IMR-90 (cell line): ENCODE measurements at regions not wholly inside any gene's neighbourhood (a gene's known extent, or its start where the extent isn't known, plus 50 kb on each side); places are given as distances from the start of the nearest gene placed in this dataset.

ENCODE experiments used
- ATAC-seq: fragments of 200-7000 bp; cut with Tn5 transposase; 2 replicates; pipeline ENCODE4 v1.9.1; 2020; ENCODE audit warnings: low read depth, mild to moderate bottlenecking, moderate library complexity
- BruUV-seq: library from RNA; stranded (reverse); fragments of 400-500 nt; replicated peaks from 2 replicates; lab custom pipeline; 2021; lab: Mats Ljungman, UMichigan
- CTCF ChIA-PET: fragments of 300-600 bp; formaldehyde crosslinking; extraction: SDS; loops from one replicate; lab custom pipeline; 2021; ENCODE audit warnings: antibody characterized with exemption; lab: Yijun Ruan, JAX
- POLR2A ChIA-PET: fragments of 300-600 bp; sonication (Branson Sonifier 250); formaldehyde crosslinking; loops from one replicate; lab custom pipeline; 2022; ENCODE audit warnings: antibody characterized with exemption; ENCODE audit not compliant: unreplicated experiment; lab: Charles Lee
- DNase-seq: peaks from one replicate; pipeline ENCODE4 v3.0.0; 2013
- H2AFZ ChIP-seq: replicated peaks from 2 replicates; pipeline ENCODE3; 2013; ENCODE audit warnings: low read length, mild to moderate bottlenecking; ENCODE audit not compliant: poor library complexity
- H2AK5ac ChIP-seq: 2 replicates; pipeline ENCODE4 v1.6.1; 2013; ENCODE audit warnings: low read depth, low read length, inconsistent platforms
- H2AK9ac ChIP-seq: replicated peaks from 2 replicates; pipeline ENCODE3; 2013; ENCODE audit warnings: mild to moderate bottlenecking, low read depth, low read length, moderate library complexity; ENCODE audit not compliant: poor library complexity
- H2BK120ac ChIP-seq: 2 replicates; pipeline ENCODE4 v1.6.1; 2013; ENCODE audit warnings: low read depth, low read length, inconsistent platforms
- H2BK15ac ChIP-seq: 3 replicates; pipeline ENCODE4 v1.6.1; 2013; ENCODE audit warnings: low read depth, low read length, inconsistent platforms
- H2BK20ac ChIP-seq: 2 replicates; pipeline ENCODE4 v1.6.1; 2013; ENCODE audit warnings: low read depth, mild to moderate bottlenecking, inconsistent platforms, low read length, moderate library complexity
- H2BK5ac ChIP-seq: 2 replicates; pipeline ENCODE4 v1.6.1; 2013; ENCODE audit warnings: mild to moderate bottlenecking, low read depth, low read length, inconsistent platforms; ENCODE audit not compliant: poor library complexity, severe bottlenecking
- H3K14ac ChIP-seq: replicated peaks from 2 replicates; pipeline ENCODE4 v1.6.1; 2013; ENCODE audit warnings: low read depth, low read length, inconsistent platforms
- H3K18ac ChIP-seq: 2 replicates; pipeline ENCODE4 v1.6.1; 2013; ENCODE audit warnings: low read depth, low read length, control low read depth
- H3K23ac ChIP-seq: 2 replicates; pipeline ENCODE4 v1.6.1; 2013; ENCODE audit warnings: low read depth, low read length, inconsistent platforms
- H3K27ac ChIP-seq: 2 replicates; pipeline ENCODE4 v1.5.1; 2013; ENCODE audit warnings: mild to moderate bottlenecking, control low read depth, low read length; ENCODE audit not compliant: insufficient read depth
- H3K27me3 ChIP-seq: 2 replicates; pipeline ENCODE4 v1.6.1; 2013; ENCODE audit warnings: low read length; ENCODE audit not compliant: control insufficient read depth, insufficient read depth
- H3K36me3 ChIP-seq: 2 replicates; pipeline ENCODE4 v1.6.1; 2013; ENCODE audit warnings: low read length, mixed read lengths; ENCODE audit not compliant: control insufficient read depth, insufficient read depth
- H3K4ac ChIP-seq: 2 replicates; pipeline ENCODE4 v1.6.1; 2013; ENCODE audit warnings: low read depth, low read length, inconsistent platforms
- H3K4me1 ChIP-seq: 2 replicates; pipeline ENCODE4 v1.6.1; 2013; ENCODE audit warnings: low read length, mixed read lengths; ENCODE audit not compliant: control insufficient read depth, insufficient read depth
- H3K4me2 ChIP-seq: 2 replicates; pipeline ENCODE4 v1.6.1; 2013; ENCODE audit warnings: low read depth, mild to moderate bottlenecking, control low read depth, low read length, moderate library complexity
- H3K4me3 ChIP-seq: 2 replicates; pipeline ENCODE4 v1.5.1; 2013; ENCODE audit warnings: low read depth, mild to moderate bottlenecking, control low read depth, low read length, moderate library complexity; ENCODE audit not compliant: insufficient read depth
- H3K56ac ChIP-seq: 2 replicates; pipeline ENCODE4 v1.6.1; 2013; ENCODE audit warnings: low read length, inconsistent platforms; ENCODE audit not compliant: insufficient read depth; ENCODE audit errors: extremely low read depth
- H3K79me1 ChIP-seq, 2 experiments: 2 replicates each; pipeline ENCODE4 v1.6.1; 2013; ENCODE audit warnings: low read length in 2 of 2, inconsistent platforms in 1 of 2, low read depth in 1 of 2
- H3K9ac ChIP-seq: 2 replicates; pipeline ENCODE4 v1.6.1; 2013; ENCODE audit warnings: low read depth, low read length, control low read depth
- H3K9me1 ChIP-seq: 2 replicates; pipeline ENCODE4 v1.6.1; 2013; ENCODE audit warnings: low read length, inconsistent platforms; ENCODE audit not compliant: insufficient read depth
- H3K9me3 ChIP-seq: 2 replicates; pipeline ENCODE4 v1.6.1; 2013; ENCODE audit warnings: low read length; ENCODE audit not compliant: control insufficient read depth, insufficient read depth
- H4K20me1 ChIP-seq: 2 replicates; pipeline ENCODE4 v1.6.1; 2013; ENCODE audit warnings: low read length, inconsistent platforms; ENCODE audit not compliant: insufficient read depth
- H4K5ac ChIP-seq: 2 replicates; pipeline ENCODE4 v1.6.1; 2013; ENCODE audit warnings: mild to moderate bottlenecking, low read depth, low read length, control low read depth
- H4K8ac ChIP-seq, 2 experiments: 2 replicates each; pipeline ENCODE4 v1.6.1; 2013; ENCODE audit warnings: low read depth in 2 of 2, low read length in 2 of 2, control low read depth in 1 of 2, inconsistent platforms in 1 of 2
- H4K91ac ChIP-seq: 2 replicates; pipeline ENCODE4 v1.6.1; 2013; ENCODE audit warnings: low read depth, low read length, inconsistent platforms; ENCODE audit not compliant: insufficient read depth
- CEBPB ChIP-seq: IDR thresholded peaks from 2 replicates; pipeline ENCODE4 v1.6.1; 2012; ENCODE audit warnings: low read depth, low read length, improper control_type of control experiment
- ELK1 ChIP-seq: fragments of 150-350 bp; IDR thresholded peaks from 2 replicates; pipeline ENCODE4 v1.6.1; 2016; ENCODE audit warnings: low read depth, mild to moderate bottlenecking, low read length, moderate library complexity, borderline replicate concordance
- FOS ChIP-seq: fragments of 150-350 bp; IDR thresholded peaks from 2 replicates; pipeline ENCODE4 v1.6.1; 2016; ENCODE audit warnings: low read depth, low read length
- MAFK ChIP-seq: IDR thresholded peaks from 2 replicates; pipeline ENCODE4 v1.6.1; 2012; ENCODE audit warnings: low read depth, low read length, improper control_type of control experiment
- MAZ ChIP-seq: IDR thresholded peaks from 2 replicates; pipeline ENCODE4 v1.6.1; 2012; ENCODE audit warnings: low read depth, mild to moderate bottlenecking, low read length, improper control_type of control experiment, moderate library complexity, borderline replicate concordance
- MXI1 ChIP-seq: IDR thresholded peaks from 2 replicates; pipeline ENCODE4 v1.6.1; 2012; ENCODE audit warnings: low read depth, mild to moderate bottlenecking, low read length, moderate library complexity, borderline replicate concordance
- NFE2L2 ChIP-seq: fragments of 150-350 bp; IDR thresholded peaks from 2 replicates; pipeline ENCODE4 v1.6.1; 2016; ENCODE audit warnings: low read depth, mild to moderate bottlenecking, low read length
- POLR2A ChIP-seq: IDR thresholded peaks from 2 replicates; pipeline ENCODE4 v1.6.1; 2012; ENCODE audit warnings: mild to moderate bottlenecking, low read depth, low read length
- RCOR1 ChIP-seq: IDR thresholded peaks from 2 replicates; pipeline ENCODE4 v1.6.1; 2012; ENCODE audit warnings: mild to moderate bottlenecking, low read length, improper control_type of control experiment; ENCODE audit not compliant: insufficient replicate concordance
- RFX5 ChIP-seq: IDR thresholded peaks from 2 replicates; pipeline ENCODE4 v1.8.0; 2012; ENCODE audit warnings: low read depth, mild to moderate bottlenecking, low read length, moderate library complexity
- SMC3 ChIP-seq: fragments of 150-350 bp; IDR thresholded peaks from 2 replicates; pipeline ENCODE4 v1.6.1; 2016; ENCODE audit warnings: low read depth, mild to moderate bottlenecking, antibody characterized with exemption, low read length, moderate library complexity
- WGBS, 2 experiments: methylation state at CpG; one replicate each; pipeline versions ENCODE4 v1.1.5 to v1.1.7; 2013; ENCODE audit warnings: missing lambda C conversion rate in 2 of 2; ENCODE audit not compliant: insufficient read length in 1 of 2; ENCODE audit errors: extremely low coverage in 2 of 2; 5-methylcytosine and 5-hydroxymethylcytosine counted together
- dilution Hi-C: fragments of 300-500 bp; cut with HindIII; formaldehyde crosslinking; loops from one replicate; pipeline ENCODE4 v1.14.3; 2018; ENCODE audit warnings: low sequenced_read_pairs; ENCODE audit not compliant: unreplicated experiment
- in situ Hi-C: fragments of 300-500 bp; cut with MboI; formaldehyde crosslinking; loops from 3 replicates; pipeline ENCODE4 v1.14.3; 2019; ENCODE audit warnings: low sequenced_read_pairs, inconsistent platforms, mixed read lengths
- intact Hi-C: fragments of 100-400 bp; cut with micrococcal nuclease; formaldehyde crosslinking; loops from 2 replicates; pipeline ENCODE4 v1.10.0; 2022

GRCh38 chr17:74002241-74002640 lies 201.2 kb upstream of the RPL38 start:
- BruUV-seq, result no TSS peak
- WGBS, 2 experiments, result no CpG with 5 or more reads among the region's 5 CpGs

More at GRCh38 chr17:74002241-74002640, 201.2 kb upstream of the RPL38 start:
- no peak overlapping the region for H2BK20ac ChIP-seq
- H3K14ac ChIP-seq, result no peak overlapping the region
- no peak overlapping the region for H3K4me2 ChIP-seq
- H2BK120ac ChIP-seq, result no peak overlapping the region
- H3K4me3 ChIP-seq, result no peak overlapping the region
- no peak overlapping the region for H2AK5ac ChIP-seq
- H3K56ac ChIP-seq, result no peak overlapping the region
- H3K4ac ChIP-seq, result no peak overlapping the region
- intact Hi-C loops (no loop called here), in situ Hi-C loops (no loop called here), dilution Hi-C loops (no loop called here)
- H3K79me1 ChIP-seq, result no peaks in the 10 kb centered on the region
- H3K27me3 ChIP-seq, result no peaks in the 10 kb centered on the region
- H3K9me3 ChIP-seq, result peaks cover 22% of the 10 kb centered on the region
- H2BK5ac ChIP-seq, result no peak overlapping the region
- H2BK15ac ChIP-seq, result no peak overlapping the region
- H2AK9ac ChIP-seq, result no peak overlapping the region
- no peak overlapping the region for H4K5ac ChIP-seq
- H4K8ac ChIP-seq, result no peak overlapping the region
- H3K23ac ChIP-seq, result no peak overlapping the region
- H2AFZ ChIP-seq, result no peak overlapping the region
- CTCF ChIA-PET, result interaction anchor here (0.6 kb wide), 1 partner anchor 584 kb away, joined by 3 read pairs; no protein-coding TSS in a partner anchor
- no peak for DNase-seq
- TF ChIP-seq RCOR1 (no peak), SMC3 (no peak), NFE2L2 (no peak), MAZ (no peak), MXI1 (no peak), FOS (no peak), MAFK (no peak), POLR2A (no peak), CEBPB (no peak), ELK1 (no peak), RFX5 (no peak)
- ATAC-seq, result no peak
- H4K20me1 ChIP-seq, result no peaks in the 10 kb centered on the region
- H3K9ac ChIP-seq, result no peak overlapping the region
- H3K36me3 ChIP-seq, result no peaks in the 10 kb centered on the region
- H4K91ac ChIP-seq, result no peak overlapping the region
- no peak overlapping the region for H3K27ac ChIP-seq
- POLR2A ChIA-PET, result no interaction called here
- H3K9me1 ChIP-seq, result no peaks in the 10 kb centered on the region
- no peaks in the 10 kb centered on the region for H3K4me1 ChIP-seq
- H3K18ac ChIP-seq, result no peak overlapping the region
